ENCODE measurements at regions not wholly inside any gene's neighbourhood (a gene's known extent, or its start where the extent isn't known, plus 50 kb on each side); places are given as distances from the start of the nearest gene placed in this dataset.

- TF ChIP-seq CTCF (conservative IDR thresholded peaks at IDR 0.05; ENCODE audit: low read depth, low read length) = no peak
- no peak for TF ChIP-seq EZH2 (IDR thresholded peaks at IDR 0.05; ENCODE audit: borderline replicate concordance, low read depth, low read length, poor library complexity, severe bottlenecking)
Observed at GRCh38 chr10:130637089-130637676, 501.0 kb downstream of the GLRX3 start.

All from A673 (cell line).